NCI-H1930 (cell line): ENCODE measurements at regions not wholly inside any gene's neighbourhood (a gene's known extent, or its start where the extent isn't known, plus 50 kb on each side); places are given as distances from the start of the nearest gene placed in this dataset.

Experiments
- DNase-seq, 2 experiments: peaks; one replicate each; lab custom pipeline; 2025; lab: John Stamatoyannopoulos, UW

GRCh38 chr11:111137846-111138245, 107.7 kb upstream of the POU2AF2 start:
- DNase-seq: no peak

GRCh38 chr11:111135778-111136570, 109.6 kb upstream of the POU2AF2 start:
- DNase-seq: no peak

- DNase-seq: no peak
Observed at GRCh38 chr11:111135101-111135500, 110.4 kb upstream of the POU2AF2 start.

GRCh38 chr11:111128076-111128870, 117.3 kb upstream of the POU2AF2 start:
- DNase-seq: no peak

GRCh38 chr11:111124724-111125123, 120.8 kb upstream of the POU2AF2 start:
- DNase-seq: no peak

- DNase-seq: no peak
Observed at GRCh38 chr11:111123463-111124398, 121.8 kb upstream of the POU2AF2 start.

- no peak for DNase-seq
Observed at GRCh38 chr11:111120696-111121302, 124.7 kb upstream of the POU2AF2 start.

GRCh38 chr11:111120161-111120560, 125.4 kb upstream of the POU2AF2 start:
- no peak for DNase-seq

GRCh38 chr11:111119751-111120150, 125.8 kb upstream of the POU2AF2 start:
- DNase-seq: no peak

GRCh38 chr11:111115890-111116289, 129.6 kb upstream of the POU2AF2 start:
- DNase-seq: no peak

- no peak for DNase-seq
Observed at GRCh38 chr11:111114091-111114490, 131.4 kb upstream of the POU2AF2 start.

- no peak for DNase-seq
Observed at GRCh38 chr11:111112614-111113013, 132.9 kb upstream of the POU2AF2 start.

GRCh38 chr11:111107501-111107900, 138.0 kb upstream of the POU2AF2 start:
- DNase-seq: no peak

GRCh38 chr11:111106641-111107040, 138.9 kb upstream of the POU2AF2 start:
- no peak for DNase-seq

- DNase-seq: no peak
Observed at GRCh38 chr11:111105566-111105965, 140.0 kb upstream of the POU2AF2 start.

GRCh38 chr11:111104185-111104584, 141.3 kb upstream of the POU2AF2 start:
- DNase-seq: no peak

- DNase-seq: no peak
Observed at GRCh38 chr11:111101881-111102280, 143.6 kb upstream of the POU2AF2 start.

- DNase-seq: no peak
Observed at GRCh38 chr11:111099028-111099713, 146.4 kb upstream of the POU2AF2 start.

- DNase-seq: no peak
Observed at GRCh38 chr11:111098091-111098490, 147.4 kb upstream of the POU2AF2 start.

GRCh38 chr11:111097191-111097590, 148.3 kb upstream of the POU2AF2 start:
- DNase-seq: no peak

- DNase-seq: no peak
Observed at GRCh38 chr11:111095327-111095726, 150.2 kb upstream of the POU2AF2 start.
